Occipital lobe (tissue), 1 donor: ENCODE measurements at regions not wholly inside any gene's neighbourhood (a gene's known extent, or its start where the extent isn't known, plus 50 kb on each side); places are given as distances from the start of the nearest gene placed in this dataset.
"Not testable (repeated sequence)": the region's sequence is repeated elsewhere in the genome, so short reads cannot be mapped to it uniquely, and the experiment has no call there.

Experiments used
- DNase-seq: peaks from one replicate; lab custom pipeline; 2025; lab: John Stamatoyannopoulos, UW

- DNase-seq: no peak
These were observed 206.7 kb upstream of the SLITRK1 start for GRCh38 chr13:84088996-84089395.

- DNase-seq: no peak
These were observed 204.5 kb upstream of the SLITRK1 start for GRCh38 chr13:84086847-84087162.

- not testable (repeated sequence) for DNase-seq
These were observed 204.0 kb upstream of the SLITRK1 start for GRCh38 chr13:84086098-84086846.

GRCh38 chr13:84082462-84082861 is 200.2 kb upstream of the SLITRK1 start:
- no peak for DNase-seq

- no peak for DNase-seq
These were observed 198.7 kb upstream of the SLITRK1 start for GRCh38 chr13:84080748-84081530.

GRCh38 chr13:84077271-84077670 is 195.0 kb upstream of the SLITRK1 start:
- DNase-seq: no peak

GRCh38 chr13:84076280-84076679 is 194.0 kb upstream of the SLITRK1 start:
- DNase-seq: no peak

GRCh38 chr13:84050536-84050935 is 168.3 kb upstream of the SLITRK1 start:
- DNase-seq: no peak

- DNase-seq: no peak
These were observed 167.4 kb upstream of the SLITRK1 start for GRCh38 chr13:84049443-84050219.

- DNase-seq: no peak
These were observed 162.5 kb upstream of the SLITRK1 start for GRCh38 chr13:84044805-84045204.

- no peak for DNase-seq
These were observed 155.7 kb upstream of the SLITRK1 start for GRCh38 chr13:84038001-84038400.

GRCh38 chr13:84032116-84032515 is 149.8 kb upstream of the SLITRK1 start:
- DNase-seq: no peak

- DNase-seq: no peak
These were observed 148.8 kb upstream of the SLITRK1 start for GRCh38 chr13:84031120-84031519.

- no peak for DNase-seq
These were observed 147.1 kb upstream of the SLITRK1 start for GRCh38 chr13:84029396-84029795.

GRCh38 chr13:84025824-84026223 is 143.6 kb upstream of the SLITRK1 start:
- no peak for DNase-seq

- DNase-seq: no peak
These were observed 114.1 kb upstream of the SLITRK1 start for GRCh38 chr13:83996415-83996814.

GRCh38 chr13:83995930-83996329 is 113.7 kb upstream of the SLITRK1 start:
- DNase-seq: no peak

- DNase-seq: no peak
These were observed 110.5 kb upstream of the SLITRK1 start for GRCh38 chr13:83992566-83993358.

- no peak for DNase-seq
These were observed 105.1 kb upstream of the SLITRK1 start for GRCh38 chr13:83987394-83987793.

GRCh38 chr13:83984793-83985192 is 102.5 kb upstream of the SLITRK1 start:
- DNase-seq: no peak

GRCh38 chr13:83980331-83980730 is 98.1 kb upstream of the SLITRK1 start:
- DNase-seq: no peak
